Choroid plexus epithelial cell (primary cell): ENCODE measurements at regions not wholly inside any gene's neighbourhood (a gene's known extent, or its start where the extent isn't known, plus 50 kb on each side); places are given as distances from the start of the nearest gene placed in this dataset.

ENCODE experiments used
- DNase-seq: peaks from one replicate; pipeline ENCODE4 v3.0.0-alpha.2; 2010; ENCODE audit warnings: low read depth
- H3K4me3 ChIP-seq: 2 replicates; pipeline ENCODE4 v1.5.1; 2011; ENCODE audit warnings: low read depth, mild to moderate bottlenecking, control low read depth, low read length, moderate library complexity
- CTCF ChIP-seq: conservative IDR thresholded peaks from 2 replicates; pipeline ENCODE4 v1.5.1; 2011; ENCODE audit warnings: low read depth, mild to moderate bottlenecking, control low read depth, inconsistent platforms, low read length, moderate library complexity

GRCh38 chr15:73001840-73002239, 50.4 kb upstream of the NEO1 start:
- TF ChIP-seq CTCF, result no peak
- no peak overlapping the region for H3K4me3 ChIP-seq

GRCh38 chr15:73000293-73000692, 52.0 kb upstream of the NEO1 start:
- H3K4me3 ChIP-seq, result no peak overlapping the region
- no peak for DNase-seq
- TF ChIP-seq CTCF, result no peak

More at GRCh38 chr15:73001840-73002239, 50.4 kb upstream of the NEO1 start:
- DNase-seq, result no peak

- H3K4me3 ChIP-seq, result no peak overlapping the region
- DNase-seq, result no peak
- TF ChIP-seq CTCF, result no peak
Observed at GRCh38 chr15:72999586-72999985, 52.7 kb upstream of the NEO1 start.

- TF ChIP-seq CTCF, result no peak
- no peak for DNase-seq
- H3K4me3 ChIP-seq, result no peak overlapping the region
Observed at GRCh38 chr15:72998681-72999466, 53.4 kb upstream of the NEO1 start.

- H3K4me3 ChIP-seq, result no peak overlapping the region
- DNase-seq, result no peak
- TF ChIP-seq CTCF, result no peak
Observed at GRCh38 chr15:72998226-72998625, 54.0 kb upstream of the NEO1 start.

GRCh38 chr15:72995849-72996248, 56.4 kb upstream of the NEO1 start:
- no peak for DNase-seq
- H3K4me3 ChIP-seq, result no peak overlapping the region
- no peak for TF ChIP-seq CTCF

- no peak for TF ChIP-seq CTCF
- DNase-seq, result no peak
- H3K4me3 ChIP-seq, result no peak overlapping the region
Observed at GRCh38 chr15:72994534-72995177, 57.6 kb upstream of the NEO1 start.
